Stimulated activated CD4-positive, alpha-beta T cell treated with anti-CD3 and anti-CD28 coated beads, Interleukin-2, amount 100 ng/mL, for 4 hours (primary cell): ENCODE measurements at regions not wholly inside any gene's neighbourhood (a gene's known extent, or its start where the extent isn't known, plus 50 kb on each side); places are given as distances from the start of the nearest gene placed in this dataset.

Experiments used
- DNase-seq: peaks from one replicate; pipeline ENCODE4 v3.0.0-alpha.2; 2020; ENCODE audit warnings: low read depth

- peak; percentile 55 for DNase-seq
Measured at GRCh38 chr17:68184816-68185436, 62.9 kb upstream of the AMZ2 start.

- DNase-seq = no peak
Measured at GRCh38 chr17:68185820-68186219, 62.0 kb upstream of the AMZ2 start.

GRCh38 chr17:68190495-68190894 is 57.3 kb upstream of the AMZ2 start:
- no peak for DNase-seq

GRCh38 chr17:68195667-68196393 is 52.0 kb upstream of the AMZ2 start:
- no peak for DNase-seq

GRCh38 chr17:68196394-68197090 is 51.3 kb upstream of the AMZ2 start:
- DNase-seq = no peak

- DNase-seq = no peak
Measured at GRCh38 chr17:68197091-68197996, 50.5 kb upstream of the AMZ2 start.

- DNase-seq = no peak
Measured at GRCh38 chr17:68197997-68198930, 49.6 kb upstream of the AMZ2 start.
